Muscle of arm (tissue), 1 donor: ENCODE measurements at regions not wholly inside any gene's neighbourhood (a gene's known extent, or its start where the extent isn't known, plus 50 kb on each side); places are given as distances from the start of the nearest gene placed in this dataset.
"Not testable (repeated sequence)": the region's sequence is repeated elsewhere in the genome, so short reads cannot be mapped to it uniquely, and the experiment has no call there.

Experiments used
- DNase-seq: peaks from one replicate; pipeline ENCODE4 v3.0.0-alpha.2; 2013

GRCh38 chr18:78875778-78876650 is 103.6 kb upstream of the SALL3 start:
- no peak for DNase-seq

GRCh38 chr18:78876868-78877267 is 102.8 kb upstream of the SALL3 start:
- DNase-seq = no peak

- no peak for DNase-seq
These were observed 101.3 kb upstream of the SALL3 start for GRCh38 chr18:78878335-78878734.

- DNase-seq = not testable (repeated sequence)
These were observed 100.3 kb upstream of the SALL3 start for GRCh38 chr18:78879072-78879883.

GRCh38 chr18:78882585-78882984 is 97.0 kb upstream of the SALL3 start:
- DNase-seq = no peak

- no peak for DNase-seq
These were observed 96.1 kb upstream of the SALL3 start for GRCh38 chr18:78883501-78883900.

GRCh38 chr18:78884502-78884901 is 95.1 kb upstream of the SALL3 start:
- no peak for DNase-seq

GRCh38 chr18:78889250-78889649 is 90.4 kb upstream of the SALL3 start:
- no peak for DNase-seq

GRCh38 chr18:78890388-78890787 is 89.2 kb upstream of the SALL3 start:
- no peak for DNase-seq

GRCh38 chr18:78891185-78891762 is 88.3 kb upstream of the SALL3 start:
- DNase-seq = no peak

- DNase-seq = no peak
These were observed 87.4 kb upstream of the SALL3 start for GRCh38 chr18:78892177-78892576.

GRCh38 chr18:78892721-78893120 is 86.9 kb upstream of the SALL3 start:
- DNase-seq = no peak

GRCh38 chr18:78893281-78894032 is 86.2 kb upstream of the SALL3 start:
- no peak for DNase-seq

- DNase-seq = no peak
These were observed 85.6 kb upstream of the SALL3 start for GRCh38 chr18:78894033-78894305.

- DNase-seq = no peak
These were observed 84.2 kb upstream of the SALL3 start for GRCh38 chr18:78895207-78896001.

GRCh38 chr18:78896111-78896905 is 83.3 kb upstream of the SALL3 start:
- no peak for DNase-seq

GRCh38 chr18:78898066-78898465 is 81.6 kb upstream of the SALL3 start:
- no peak for DNase-seq

- DNase-seq = no peak
These were observed 81.0 kb upstream of the SALL3 start for GRCh38 chr18:78898635-78899034.

- no peak for DNase-seq
These were observed 80.4 kb upstream of the SALL3 start for GRCh38 chr18:78899241-78899640.
